ENCODE measurements at regions not wholly inside any gene's neighbourhood (a gene's known extent, or its start where the extent isn't known, plus 50 kb on each side); places are given as distances from the start of the nearest gene placed in this dataset.

- no peak overlapping the region for H3K27ac ChIP-seq
- no peak overlapping the region for H3K4me3 ChIP-seq
- no peak for DNase-seq
- WGBS, 2 donors, result 64 to 75% methylated on average over 2 of the region's 2 CpGs
- H3K9me3 ChIP-seq, result no peaks in the 10 kb centered on the region
- intact Hi-C loops (cut with DNase I), result no loop called here
- TF ChIP-seq CTCF (IDR thresholded peaks at IDR 0.05) (no peak), POLR2A (IDR thresholded peaks at IDR 0.05) (no peak)
- no peaks in the 10 kb centered on the region for H3K36me3 ChIP-seq
- H3K4me1 ChIP-seq, result no peaks in the 10 kb centered on the region
- no peaks in the 10 kb centered on the region for H3K27me3 ChIP-seq
Measured at GRCh38 chr3:24648063-24648462, 153.4 kb upstream of the THRB start.

GRCh38 chr3:24650839-24651238 lies 156.2 kb upstream of the THRB start:
- no peak overlapping the region for H3K27ac ChIP-seq

GRCh38 chr3:24657870-24658510 lies 163.3 kb upstream of the THRB start:
- WGBS, 2 donors, result 59 to 72% methylated on average over 1 of the region's 1 CpG
- Histone ChIP-seq H3K27me3 (no peaks in the 10 kb centered on the region), H3K36me3 (no peaks in the 10 kb centered on the region), H3K9me3 (no peaks in the 10 kb centered on the region), H3K4me3 (no peak overlapping the region), H3K4me1 (no peaks in the 10 kb centered on the region), H3K27ac (no peak overlapping the region)
- TF ChIP-seq CTCF (IDR thresholded peaks at IDR 0.05) (no peak), POLR2A (IDR thresholded peaks at IDR 0.05) (no peak)
- intact Hi-C loops (cut with DNase I), result no loop called here
- DNase-seq, result no peak

More at GRCh38 chr3:24650839-24651238, 156.2 kb upstream of the THRB start:
- H3K9me3 ChIP-seq, result no peaks in the 10 kb centered on the region
- H3K4me3 ChIP-seq, result no peak overlapping the region
- no peaks in the 10 kb centered on the region for H3K27me3 ChIP-seq
- no peak for DNase-seq
- intact Hi-C loops (cut with DNase I), result no loop called here
- TF ChIP-seq CTCF (IDR thresholded peaks at IDR 0.05) (no peak), POLR2A (IDR thresholded peaks at IDR 0.05) (no peak)
- H3K36me3 ChIP-seq, result no peaks in the 10 kb centered on the region
- no peaks in the 10 kb centered on the region for H3K4me1 ChIP-seq
- 73 to 87% methylated on average over 1 of the region's 1 CpG for WGBS, 2 donors

GRCh38 chr3:24661175-24661584 lies 166.5 kb upstream of the THRB start:
- intact Hi-C loops (cut with DNase I), result no loop called here
- no peaks in the 10 kb centered on the region for H3K4me1 ChIP-seq
- no peaks in the 10 kb centered on the region for H3K36me3 ChIP-seq
- no peaks in the 10 kb centered on the region for H3K9me3 ChIP-seq
- H3K27ac ChIP-seq, result no peak overlapping the region
- no peak for DNase-seq
- no peak overlapping the region for H3K4me3 ChIP-seq
- no peaks in the 10 kb centered on the region for H3K27me3 ChIP-seq
- WGBS, 2 donors, result 75 to 80% methylated on average over 3 of the region's 3 CpGs
- TF ChIP-seq CTCF (IDR thresholded peaks at IDR 0.05) (no peak), POLR2A (IDR thresholded peaks at IDR 0.05) (no peak)

GRCh38 chr3:24662449-24663345 lies 168.0 kb upstream of the THRB start:
- 73 to 83% methylated on average over 2 to 3 of the region's 7 CpGs for WGBS, 2 donors
- no peaks in the 10 kb centered on the region for H3K9me3 ChIP-seq

More at GRCh38 chr3:24662449-24663345, 168.0 kb upstream of the THRB start:
- no peak for DNase-seq
- no peaks in the 10 kb centered on the region for H3K36me3 ChIP-seq
- no peaks in the 10 kb centered on the region for H3K4me1 ChIP-seq
- intact Hi-C loops (cut with DNase I), result no loop called here
- H3K4me3 ChIP-seq, result no peak overlapping the region
- H3K27ac ChIP-seq, result no peak overlapping the region
- no peak for TF ChIP-seq CTCF (IDR thresholded peaks at IDR 0.05)
- TF ChIP-seq POLR2A (IDR thresholded peaks at IDR 0.05), result no peak
- no peaks in the 10 kb centered on the region for H3K27me3 ChIP-seq
